ENCODE measurements at regions not wholly inside any gene's neighbourhood (a gene's known extent, or its start where the extent isn't known, plus 50 kb on each side); places are given as distances from the start of the nearest gene placed in this dataset.

GRCh38 chr9:28050046-28050445 is 476.8 kb upstream of the C9orf72 start:
- H3K4me3 ChIP-seq (ENCODE audit: low read length): no peak overlapping the region
- no peak for TF ChIP-seq ZNF274 (IDR thresholded peaks at IDR 0.05; ENCODE audit: low read depth, low read length)

- H3K4me3 ChIP-seq (ENCODE audit: low read length): no peak overlapping the region
- no peak for TF ChIP-seq ZNF274 (IDR thresholded peaks at IDR 0.05; ENCODE audit: low read depth, low read length)
Measured at GRCh38 chr9:28050941-28051340, 477.7 kb upstream of the C9orf72 start.

- TF ChIP-seq ZNF274 (IDR thresholded peaks at IDR 0.05; ENCODE audit: low read depth, low read length): no peak
- H3K4me3 ChIP-seq (ENCODE audit: low read length): no peak overlapping the region
Measured at GRCh38 chr9:28051559-28052503, 478.6 kb upstream of the C9orf72 start.

- no peak overlapping the region for H3K4me3 ChIP-seq (ENCODE audit: low read length)
- no peak for TF ChIP-seq ZNF274 (IDR thresholded peaks at IDR 0.05; ENCODE audit: low read depth, low read length)
Measured at GRCh38 chr9:28053096-28053777, 480.0 kb upstream of the C9orf72 start.

- TF ChIP-seq ZNF274 (IDR thresholded peaks at IDR 0.05; ENCODE audit: low read depth, low read length): no peak
- H3K4me3 ChIP-seq (ENCODE audit: low read length): no peak overlapping the region
Measured at GRCh38 chr9:28056006-28056405, 482.7 kb upstream of the C9orf72 start.

- no peak for TF ChIP-seq ZNF274 (IDR thresholded peaks at IDR 0.05; ENCODE audit: low read depth, low read length)
- no peak overlapping the region for H3K4me3 ChIP-seq (ENCODE audit: low read length)
Measured at GRCh38 chr9:28056466-28056865, 483.2 kb upstream of the C9orf72 start.

GRCh38 chr9:28059192-28059591 is 485.9 kb upstream of the C9orf72 start:
- TF ChIP-seq ZNF274 (IDR thresholded peaks at IDR 0.05; ENCODE audit: low read depth, low read length): no peak
- no peak overlapping the region for H3K4me3 ChIP-seq (ENCODE audit: low read length)

- TF ChIP-seq ZNF274 (IDR thresholded peaks at IDR 0.05; ENCODE audit: low read depth, low read length): no peak
Measured at GRCh38 chr9:28064241-28064815, 491.0 kb upstream of the C9orf72 start.

GRCh38 chr9:28073270-28073669 is 500.0 kb upstream of the C9orf72 start:
- no peak overlapping the region for H3K4me3 ChIP-seq (ENCODE audit: low read length)
- no peak for TF ChIP-seq ZNF274 (IDR thresholded peaks at IDR 0.05; ENCODE audit: low read depth, low read length)

More at GRCh38 chr9:28064241-28064815, 491.0 kb upstream of the C9orf72 start:
- H3K4me3 ChIP-seq (ENCODE audit: low read length): no peak overlapping the region

- no peak overlapping the region for H3K4me3 ChIP-seq (ENCODE audit: low read length)
- no peak for TF ChIP-seq ZNF274 (IDR thresholded peaks at IDR 0.05; ENCODE audit: low read depth, low read length)
Measured at GRCh38 chr9:28079677-28080076, 506.4 kb upstream of the C9orf72 start.

GRCh38 chr9:28082671-28083070 is 509.4 kb upstream of the C9orf72 start:
- no peak for TF ChIP-seq ZNF274 (IDR thresholded peaks at IDR 0.05; ENCODE audit: low read depth, low read length)
- no peak overlapping the region for H3K4me3 ChIP-seq (ENCODE audit: low read length)

- no peak overlapping the region for H3K4me3 ChIP-seq (ENCODE audit: low read length)
- no peak for TF ChIP-seq ZNF274 (IDR thresholded peaks at IDR 0.05; ENCODE audit: low read depth, low read length)
Measured at GRCh38 chr9:28086881-28087280, 513.6 kb upstream of the C9orf72 start.

- no peak for TF ChIP-seq ZNF274 (IDR thresholded peaks at IDR 0.05; ENCODE audit: low read depth, low read length)
- H3K4me3 ChIP-seq (ENCODE audit: low read length): no peak overlapping the region
Measured at GRCh38 chr9:28092981-28093936, 520.0 kb upstream of the C9orf72 start.

GRCh38 chr9:28101509-28101908 is 528.2 kb upstream of the C9orf72 start:
- TF ChIP-seq ZNF274 (IDR thresholded peaks at IDR 0.05; ENCODE audit: low read depth, low read length): no peak
- no peak overlapping the region for H3K4me3 ChIP-seq (ENCODE audit: low read length)

Measured in GM08714 (cell line).